ENCODE measurements at regions not wholly inside any gene's neighbourhood (a gene's known extent, or its start where the extent isn't known, plus 50 kb on each side); places are given as distances from the start of the nearest gene placed in this dataset.
A peak's percentile ranks its signal among the peaks of the same experiment; 100 is the strongest.

- POLR2A ChIA-PET = no interaction called here
- CTCF ChIA-PET = no interaction called here
- TF ChIP-seq CTCF (IDR thresholded peaks at IDR 0.05; ENCODE audit: control extremely low read depth, extremely low read depth, low read depth, missing control alignments) = no peak
- no peak for DNase-seq (ENCODE audit: extremely low spot score)
Measured at GRCh38 chr20:22904386-22904785, 130.7 kb upstream of the SSTR4 start.

GRCh38 chr20:22904905-22905304 lies 130.2 kb upstream of the SSTR4 start:
- DNase-seq (ENCODE audit: extremely low spot score) = no peak
- POLR2A ChIA-PET = no interaction called here
- no peak for TF ChIP-seq CTCF (IDR thresholded peaks at IDR 0.05; ENCODE audit: control extremely low read depth, extremely low read depth, low read depth, missing control alignments)
- CTCF ChIA-PET = no interaction called here

DNA sequence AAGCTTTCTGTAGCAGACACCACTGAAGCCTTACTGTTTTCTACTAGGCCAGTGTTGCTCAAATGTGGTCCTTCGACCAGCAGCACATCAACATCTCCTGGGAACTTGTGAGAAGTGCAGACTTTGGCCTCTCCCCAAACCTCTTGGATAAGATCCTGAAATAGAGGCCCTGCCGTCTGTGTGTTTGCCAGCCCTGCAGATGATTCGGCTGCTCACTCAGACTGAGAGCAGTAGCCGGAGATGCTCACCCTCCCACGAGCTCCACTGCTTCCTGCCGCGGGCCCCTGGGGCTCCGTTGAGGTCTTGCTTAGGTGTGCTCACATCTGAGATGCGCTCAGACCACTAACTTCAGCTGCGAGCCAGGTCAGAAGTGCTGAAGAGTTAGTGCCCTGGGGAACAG lies 129.5 kb upstream of the SSTR4 start:
- CTCF ChIA-PET = no interaction called here
- POLR2A ChIA-PET = no interaction called here
- DNase-seq (ENCODE audit: extremely low spot score) = peak; percentile 17
- TF ChIP-seq CTCF (IDR thresholded peaks at IDR 0.05; ENCODE audit: control extremely low read depth, extremely low read depth, low read depth, missing control alignments) = no peak

DNA sequence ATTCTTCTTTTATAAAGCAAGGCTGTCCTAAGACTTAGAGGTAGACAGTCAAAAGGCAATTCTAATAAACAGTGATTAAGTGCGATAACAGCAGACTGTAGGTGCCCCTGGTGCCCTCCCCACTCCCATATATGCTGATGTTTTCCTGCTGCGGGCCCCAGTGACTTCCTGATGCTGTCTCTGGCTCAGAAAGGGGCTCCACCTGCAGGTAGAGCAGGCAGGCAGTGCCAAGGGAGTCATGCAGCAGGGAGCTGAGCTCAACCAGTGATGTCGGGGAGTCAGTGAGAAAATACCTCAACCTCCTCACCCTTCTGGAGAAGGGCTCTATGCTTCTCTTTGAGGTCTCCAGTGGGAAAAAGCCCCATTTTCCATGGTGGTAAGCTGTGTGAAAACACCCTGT lies 126.7 kb upstream of the SSTR4 start:
- no peak for TF ChIP-seq CTCF (IDR thresholded peaks at IDR 0.05; ENCODE audit: control extremely low read depth, extremely low read depth, low read depth, missing control alignments)
- CTCF ChIA-PET = interaction anchor here (0.7 to 1.4 kb wide), 6 partner anchors 9 to 327 kb away, joined by 3 read pairs; no protein-coding TSS in a partner anchor
- DNase-seq (ENCODE audit: extremely low spot score) = no peak
- POLR2A ChIA-PET = no interaction called here

- TF ChIP-seq CTCF (IDR thresholded peaks at IDR 0.05; ENCODE audit: control extremely low read depth, extremely low read depth, low read depth, missing control alignments) = no peak
- CTCF ChIA-PET = interaction anchor here (1.0 to 1.2 kb wide), 3 partner anchors 8 to 326 kb away, joined by 3 read pairs; no protein-coding TSS in a partner anchor
- POLR2A ChIA-PET = no interaction called here
- no peak for DNase-seq (ENCODE audit: extremely low spot score)
Measured at GRCh38 chr20:22908944-22909343, 126.2 kb upstream of the SSTR4 start.

DNA sequence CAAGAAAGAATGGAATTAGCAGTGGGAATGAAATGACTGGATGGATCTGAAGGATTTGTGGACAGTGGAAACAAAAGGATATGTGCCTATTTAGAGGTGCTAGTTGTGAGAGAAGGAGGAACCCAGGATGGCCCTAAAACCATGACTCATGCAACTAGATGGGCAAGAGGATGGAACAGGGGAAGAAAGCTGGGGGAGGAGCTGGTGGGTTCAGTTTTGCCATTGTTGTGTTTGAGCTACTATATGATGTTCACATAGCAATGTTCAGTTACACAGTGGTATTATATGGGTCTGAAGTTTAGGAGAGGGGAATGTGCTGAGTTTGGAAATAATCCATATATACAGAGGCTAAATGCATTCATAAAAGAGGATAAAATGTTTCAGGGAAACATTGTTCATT lies 125.7 kb upstream of the SSTR4 start:
- ChIA-PET POLR2A (no interaction called here), CTCF (interaction anchor here (1.0 to 2.3 kb wide), 3 partner anchors 9 to 326 kb away, joined by 3 to 5 read pairs (median 3); no protein-coding TSS in a partner anchor)
- DNase-seq (ENCODE audit: extremely low spot score) = no peak
- no peak for TF ChIP-seq CTCF (IDR thresholded peaks at IDR 0.05; ENCODE audit: control extremely low read depth, extremely low read depth, low read depth, missing control alignments)

All from GM10248 (cell line).